ENCODE measurements at regions not wholly inside any gene's neighbourhood (a gene's known extent, or its start where the extent isn't known, plus 50 kb on each side); places are given as distances from the start of the nearest gene placed in this dataset.

DNA sequence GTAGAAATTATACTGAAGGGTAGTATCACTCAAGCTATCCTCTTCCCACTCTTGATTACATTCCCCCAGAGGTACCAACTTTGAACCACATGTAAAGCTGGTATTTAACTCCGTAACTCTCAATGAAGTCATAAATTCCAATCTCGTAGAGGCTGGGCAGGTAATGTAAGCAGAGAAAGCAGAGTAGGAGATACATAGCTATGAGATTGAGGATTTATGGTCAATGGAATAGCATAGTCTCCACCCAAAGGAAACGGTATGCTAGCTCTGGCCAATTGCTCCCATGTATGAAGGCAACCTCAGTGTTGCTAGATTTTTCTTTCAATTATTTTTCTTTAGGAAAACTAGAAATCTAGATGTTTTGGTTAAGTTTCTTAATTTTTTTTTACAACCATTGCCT, 163.1 kb upstream of the NRIP1 start:
- H2AK5ac ChIP-seq (ENCODE audit: low read depth, low read length) = no peak overlapping the region

DNA sequence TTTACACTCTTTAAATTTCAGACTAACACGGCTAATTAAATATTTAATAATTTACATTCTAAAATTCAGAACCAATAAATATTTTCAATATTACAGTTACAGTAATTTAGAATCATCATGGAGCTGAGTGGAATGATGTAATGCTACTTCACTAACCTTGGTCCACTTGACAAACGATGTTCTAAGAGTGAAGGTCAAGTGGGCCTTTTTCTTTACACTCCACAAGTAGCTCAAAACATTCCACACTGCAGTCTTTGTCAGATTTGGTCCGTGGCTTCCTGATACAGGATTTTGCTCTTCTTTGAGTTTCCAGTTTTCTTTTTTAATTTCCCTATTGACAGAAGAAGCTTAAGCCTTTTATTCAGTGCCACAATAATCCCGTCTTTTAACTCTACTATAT, 164.6 kb upstream of the NRIP1 start:
- Histone ChIP-seq H2BK5ac (ENCODE audit: low read length) (no peak overlapping the region), H4K8ac (ENCODE audit: low read depth, low read length) (no peak overlapping the region), H3K27ac (replicated peaks; ENCODE audit: low read length) (no peak overlapping the region), H2BK120ac (ENCODE audit: low read depth, low read length) (no peak overlapping the region), H4K91ac (ENCODE audit: low read depth, low read length, poor library complexity) (no peak overlapping the region), H2AK5ac (ENCODE audit: low read depth, low read length) (no peak overlapping the region), H3K14ac (ENCODE audit: low read length) (no peak overlapping the region), H3K36me3 (replicated peaks in 1 of 2; ENCODE audit: control insufficient read depth in 2 of 2, insufficient read depth in 2 of 2, low read length in 2 of 2) (no peaks in the 10 kb centered on the region), H2BK15ac (ENCODE audit: low read length) (no peak overlapping the region), H3K27me3 (ENCODE audit: control insufficient read depth in 3 of 3, insufficient read depth in 3 of 3, low read depth in 1 of 3, low read length in 3 of 3) (no peaks in the 10 kb centered on the region), H3K9me3 (replicated peaks in 1 of 2; ENCODE audit: control insufficient read depth in 2 of 2, insufficient read depth in 1 of 2, low read depth in 1 of 2, low read length in 2 of 2) (peaks cover 0 to 4% of the 10 kb centered on the region in 2 donors), H3K79me1 (ENCODE audit: low read depth, low read length) (no peaks in the 10 kb centered on the region), H3K23ac (ENCODE audit: low read depth, low read length, poor library complexity) (no peak overlapping the region), H3K4me1 (ENCODE audit: control insufficient read depth in 2 of 2, insufficient read depth in 1 of 2, low read depth in 1 of 2, low read length in 2 of 2) (no peaks in the 10 kb centered on the region), H2AFZ (ENCODE audit: low read length) (no peak overlapping the region), H3K18ac (ENCODE audit: low read length) (no peak overlapping the region), H3K4me2 (ENCODE audit: insufficient read depth, low read length, poor library complexity, severe bottlenecking) (no peak overlapping the region), H2BK12ac (ENCODE audit: low read length) (no peak overlapping the region), H3K4me3 (ENCODE audit: low read length in 2 of 2) (no peak overlapping the region), H3K9ac (ENCODE audit: low read depth, low read length, poor library complexity) (no peak overlapping the region), H3K4ac (ENCODE audit: low read length) (no peak overlapping the region)
- DNase-seq (ENCODE audit: low spot score) = no peak
- WGBS, 2 donors (ENCODE audit: extremely low coverage in 2 of 2, insufficient read length in 2 of 2, insufficient replicate concordance in 1 of 2) = no CpG with 5 or more reads among the region's 4 CpGs

More for the DNA sequence above, 163.1 kb upstream of the NRIP1 start:
- no peaks in the 10 kb centered on the region for H3K79me1 ChIP-seq (ENCODE audit: low read depth, low read length)
- no peak overlapping the region for H2BK15ac ChIP-seq (ENCODE audit: low read length)
- H2AFZ ChIP-seq (ENCODE audit: low read length) = no peak overlapping the region
- H3K14ac ChIP-seq (ENCODE audit: low read length) = no peak overlapping the region
- no peak overlapping the region for H4K91ac ChIP-seq (ENCODE audit: low read depth, low read length, poor library complexity)
- H3K27me3 ChIP-seq (ENCODE audit: control insufficient read depth in 3 of 3, insufficient read depth in 3 of 3, low read depth in 1 of 3, low read length in 3 of 3) = peaks cover 0 to 5% (median 0%) of the 10 kb centered on the region in 3 experiments
- peaks cover 0 to under 1% of the 10 kb centered on the region in 2 donors for H3K4me1 ChIP-seq (ENCODE audit: control insufficient read depth in 2 of 2, insufficient read depth in 1 of 2, low read depth in 1 of 2, low read length in 2 of 2)
- no peak overlapping the region for H2BK5ac ChIP-seq (ENCODE audit: low read length)
- no peak overlapping the region for H2BK12ac ChIP-seq (ENCODE audit: low read length)
- no peak overlapping the region for H3K4me3 ChIP-seq (ENCODE audit: low read length in 2 of 2)
- no peak overlapping the region for H3K9ac ChIP-seq (ENCODE audit: low read depth, low read length, poor library complexity)
- no CpG with 5 or more reads among the region's 3 CpGs for WGBS, 2 donors (ENCODE audit: extremely low coverage in 2 of 2, insufficient read length in 2 of 2, insufficient replicate concordance in 1 of 2)
- H3K18ac ChIP-seq (ENCODE audit: low read length) = no peak overlapping the region
- no peak overlapping the region for H2BK120ac ChIP-seq (ENCODE audit: low read depth, low read length)
- no peak overlapping the region for H3K23ac ChIP-seq (ENCODE audit: low read depth, low read length, poor library complexity)
- no peak for DNase-seq (ENCODE audit: low spot score)
- no peak overlapping the region for H3K4me2 ChIP-seq (ENCODE audit: insufficient read depth, low read length, poor library complexity, severe bottlenecking)
- H3K9me3 ChIP-seq (replicated peaks in 1 of 2; ENCODE audit: control insufficient read depth in 2 of 2, insufficient read depth in 1 of 2, low read depth in 1 of 2, low read length in 2 of 2) = peaks cover 0 to 7% of the 10 kb centered on the region in 2 donors
- no peaks in the 10 kb centered on the region for H3K36me3 ChIP-seq (replicated peaks in 1 of 2; ENCODE audit: control insufficient read depth in 2 of 2, insufficient read depth in 2 of 2, low read length in 2 of 2)
- H3K27ac ChIP-seq (replicated peaks; ENCODE audit: low read length) = no peak overlapping the region
- no peak overlapping the region for H4K8ac ChIP-seq (ENCODE audit: low read depth, low read length)
- no peak overlapping the region for H3K4ac ChIP-seq (ENCODE audit: low read length)

DNA sequence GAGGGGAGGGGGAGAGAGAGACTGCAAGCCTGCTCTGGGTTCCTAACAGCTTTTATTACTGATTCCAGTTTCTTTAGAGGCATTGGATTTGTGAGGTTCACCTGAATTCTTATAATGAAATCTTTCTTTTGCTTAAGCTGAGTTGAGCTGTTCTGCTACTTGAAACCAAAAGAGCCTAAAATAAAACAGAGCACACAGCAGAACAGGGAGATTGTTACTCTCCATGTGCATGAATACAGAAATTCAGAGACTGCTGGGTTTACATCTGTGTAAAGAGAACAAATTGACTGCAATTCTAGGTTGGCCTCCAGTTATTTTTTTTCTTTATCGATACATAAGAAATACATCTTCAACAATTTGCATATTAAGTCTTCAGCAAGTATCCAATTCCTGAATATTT, 168.8 kb upstream of the NRIP1 start:
- H3K18ac ChIP-seq (ENCODE audit: low read length) = no peak overlapping the region
- no peak overlapping the region for H2BK12ac ChIP-seq (ENCODE audit: low read length)
- H2AK5ac ChIP-seq (ENCODE audit: low read depth, low read length) = no peak overlapping the region
- WGBS, 2 donors (ENCODE audit: extremely low coverage in 2 of 2, insufficient read length in 2 of 2, insufficient replicate concordance in 1 of 2) = no CpG with 5 or more reads among the region's 1 CpG
- peaks cover 0 to 1% of the 10 kb centered on the region in 2 donors for H3K4me1 ChIP-seq (ENCODE audit: control insufficient read depth in 2 of 2, insufficient read depth in 1 of 2, low read depth in 1 of 2, low read length in 2 of 2)
- H3K79me1 ChIP-seq (ENCODE audit: low read depth, low read length) = no peaks in the 10 kb centered on the region
- H3K9me3 ChIP-seq (replicated peaks in 1 of 2; ENCODE audit: control insufficient read depth in 2 of 2, insufficient read depth in 1 of 2, low read depth in 1 of 2, low read length in 2 of 2) = peaks cover 2 to 4% of the 10 kb centered on the region in 2 donors
- H4K8ac ChIP-seq (ENCODE audit: low read depth, low read length) = no peak overlapping the region
- no peaks in the 10 kb centered on the region for H3K36me3 ChIP-seq (replicated peaks in 1 of 2; ENCODE audit: control insufficient read depth in 2 of 2, insufficient read depth in 2 of 2, low read length in 2 of 2)
- no peak overlapping the region for H3K27ac ChIP-seq (replicated peaks; ENCODE audit: low read length)
- H3K14ac ChIP-seq (ENCODE audit: low read length) = no peak overlapping the region
- H3K27me3 ChIP-seq (ENCODE audit: control insufficient read depth in 3 of 3, insufficient read depth in 3 of 3, low read depth in 1 of 3, low read length in 3 of 3) = no peaks in the 10 kb centered on the region
- H3K9ac ChIP-seq (ENCODE audit: low read depth, low read length, poor library complexity) = no peak overlapping the region
- H3K23ac ChIP-seq (ENCODE audit: low read depth, low read length, poor library complexity) = no peak overlapping the region
- no peak overlapping the region for H3K4me2 ChIP-seq (ENCODE audit: insufficient read depth, low read length, poor library complexity, severe bottlenecking)
- no peak overlapping the region for H2BK5ac ChIP-seq (ENCODE audit: low read length)
- no peak overlapping the region for H3K4me3 ChIP-seq (ENCODE audit: low read length in 2 of 2)
- no peak overlapping the region for H2BK120ac ChIP-seq (ENCODE audit: low read depth, low read length)
- no peak overlapping the region for H3K4ac ChIP-seq (ENCODE audit: low read length)
- no peak overlapping the region for H2AFZ ChIP-seq (ENCODE audit: low read length)
- H2BK15ac ChIP-seq (ENCODE audit: low read length) = no peak overlapping the region
- H4K91ac ChIP-seq (ENCODE audit: low read depth, low read length, poor library complexity) = no peak overlapping the region
- DNase-seq (ENCODE audit: low spot score) = no peak

DNA sequence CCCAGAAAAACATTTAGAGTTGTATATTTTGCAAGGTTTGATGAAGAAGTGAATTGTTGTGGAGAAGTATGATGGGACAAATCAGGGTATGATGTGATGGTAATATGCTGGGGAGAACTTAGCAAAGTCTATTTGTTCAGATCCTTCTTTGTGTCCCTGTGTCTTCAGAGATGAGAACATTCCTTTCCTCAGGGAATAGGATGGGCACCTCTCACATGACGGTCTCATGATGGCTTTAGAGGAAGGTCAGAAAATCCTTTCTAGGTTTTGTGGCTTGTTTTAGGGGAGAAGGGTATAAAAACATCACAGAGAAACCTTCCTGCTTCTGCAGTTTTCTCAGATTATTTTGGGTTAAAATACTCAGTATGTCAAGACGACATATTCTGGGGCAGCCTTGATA, 171.3 kb upstream of the NRIP1 start:
- Histone ChIP-seq H3K23ac (ENCODE audit: low read depth, low read length, poor library complexity) (no peak overlapping the region), H3K4me1 (ENCODE audit: control insufficient read depth in 2 of 2, insufficient read depth in 1 of 2, low read depth in 1 of 2, low read length in 2 of 2) (peaks cover 1 to 2% of the 10 kb centered on the region in 2 donors), H3K9me3 (replicated peaks in 1 of 2; ENCODE audit: control insufficient read depth in 2 of 2, insufficient read depth in 1 of 2, low read depth in 1 of 2, low read length in 2 of 2) (peaks cover 0 to 2% of the 10 kb centered on the region in 2 donors), H2BK5ac (ENCODE audit: low read length) (no peak overlapping the region), H3K18ac (ENCODE audit: low read length) (no peak overlapping the region), H3K4me3 (ENCODE audit: low read length in 2 of 2) (no peak overlapping the region), H3K9ac (ENCODE audit: low read depth, low read length, poor library complexity) (no peak overlapping the region), H3K79me1 (ENCODE audit: low read depth, low read length) (no peaks in the 10 kb centered on the region), H2AFZ (ENCODE audit: low read length) (no peak overlapping the region), H4K91ac (ENCODE audit: low read depth, low read length, poor library complexity) (no peak overlapping the region), H2AK5ac (ENCODE audit: low read depth, low read length) (no peak overlapping the region), H2BK120ac (ENCODE audit: low read depth, low read length) (no peak overlapping the region), H3K36me3 (replicated peaks in 1 of 2; ENCODE audit: control insufficient read depth in 2 of 2, insufficient read depth in 2 of 2, low read length in 2 of 2) (no peaks in the 10 kb centered on the region), H3K4me2 (ENCODE audit: insufficient read depth, low read length, poor library complexity, severe bottlenecking) (no peak overlapping the region), H3K4ac (ENCODE audit: low read length) (no peak overlapping the region), H2BK15ac (ENCODE audit: low read length) (no peak overlapping the region), H3K27ac (replicated peaks; ENCODE audit: low read length) (no peak overlapping the region), H3K27me3 (ENCODE audit: control insufficient read depth in 3 of 3, insufficient read depth in 3 of 3, low read depth in 1 of 3, low read length in 3 of 3) (no peaks in the 10 kb centered on the region), H4K8ac (ENCODE audit: low read depth, low read length) (no peak overlapping the region), H3K14ac (ENCODE audit: low read length) (no peak overlapping the region), H2BK12ac (ENCODE audit: low read length) (no peak overlapping the region)
- WGBS, 2 donors (ENCODE audit: extremely low coverage in 2 of 2, insufficient read length in 2 of 2, insufficient replicate concordance in 1 of 2) = no CpG with 5 or more reads among the region's 2 CpGs
- no peak for DNase-seq (ENCODE audit: low spot score)
